ENCODE measurements at regions not wholly inside any gene's neighbourhood (a gene's known extent, or its start where the extent isn't known, plus 50 kb on each side); places are given as distances from the start of the nearest gene placed in this dataset.

GRCh38 chr1:215360031-215360430 is 207.1 kb upstream of the KCTD3 start:
- TF ChIP-seq GATA3 (IDR thresholded peaks at IDR 0.05; ENCODE audit: low read depth, low read length) (no peak), GATA2 (IDR thresholded peaks at IDR 0.05; ENCODE audit: low read depth, low read length) (no peak)

Measured in SH-SY5Y (cell line).